H9 (cell line): ENCODE measurements at regions not wholly inside any gene's neighbourhood (a gene's known extent, or its start where the extent isn't known, plus 50 kb on each side); places are given as distances from the start of the nearest gene placed in this dataset.

Source experiments
- DNase-seq: peaks from one replicate; pipeline ENCODE4 v3.0.0-alpha.2; 2017
- H2AFZ ChIP-seq: one replicate; pipeline ENCODE4 v1.6.1; 2013; ENCODE audit warnings: mild to moderate bottlenecking, low read length, control low read depth, moderate library complexity
- H2AK5ac ChIP-seq: 2 replicates; pipeline ENCODE4 v1.6.1; 2013; ENCODE audit warnings: low read length, control low read depth, mixed read lengths; ENCODE audit not compliant: insufficient read length
- H2BK120ac ChIP-seq: one replicate; pipeline ENCODE4 v1.6.1; 2013; ENCODE audit warnings: low read depth, mild to moderate bottlenecking, low read length, control low read depth, inconsistent platforms; ENCODE audit not compliant: poor library complexity, severe bottlenecking
- H2BK12ac ChIP-seq: 2 replicates; pipeline ENCODE4 v1.6.1; 2013; ENCODE audit warnings: low read length, control low read depth, mixed read lengths, low read depth; ENCODE audit not compliant: insufficient read length
- H2BK15ac ChIP-seq: 2 replicates; pipeline ENCODE4 v1.6.1; 2013; ENCODE audit warnings: low read depth, low read length, control low read depth
- H2BK20ac ChIP-seq: one replicate; pipeline ENCODE4 v1.6.1; 2013; ENCODE audit warnings: low read depth, mild to moderate bottlenecking, low read length, control low read depth, inconsistent platforms; ENCODE audit not compliant: poor library complexity, severe bottlenecking
- H2BK5ac ChIP-seq: 2 replicates; pipeline ENCODE4 v1.6.1; 2013; ENCODE audit warnings: low read length, control low read depth, mixed read lengths; ENCODE audit not compliant: insufficient read length
- H3K14ac ChIP-seq: 2 replicates; pipeline ENCODE4 v1.6.1; 2013; ENCODE audit warnings: low read length, control low read depth; ENCODE audit not compliant: insufficient read depth
- H3K18ac ChIP-seq: 2 replicates; pipeline ENCODE4 v1.6.1; 2013; ENCODE audit warnings: low read depth, mild to moderate bottlenecking, mixed read lengths, low read length, control low read depth; ENCODE audit not compliant: insufficient read length
- H3K23ac ChIP-seq: 2 replicates; pipeline ENCODE4 v1.6.1; 2013; ENCODE audit warnings: low read length, control low read depth, mixed read lengths, low read depth; ENCODE audit not compliant: insufficient read length
- H3K23me2 ChIP-seq: 2 replicates; pipeline ENCODE4 v1.6.1; 2013; ENCODE audit warnings: low read depth, mild to moderate bottlenecking, mixed read lengths, low read length, control low read depth; ENCODE audit not compliant: insufficient read length, poor library complexity, severe bottlenecking
- H3K27ac ChIP-seq: 2 replicates; pipeline ENCODE4 v1.5.1; 2013; ENCODE audit warnings: low read length, control low read depth, mixed read lengths, low read depth; ENCODE audit not compliant: insufficient read length
- H3K27me3 ChIP-seq: 2 replicates; pipeline ENCODE4 v1.6.1; 2013; ENCODE audit warnings: low read length, control low read depth, inconsistent platforms; ENCODE audit not compliant: insufficient read depth
- H3K4ac ChIP-seq: 2 replicates; pipeline ENCODE4 v1.6.1; 2013; ENCODE audit warnings: low read depth, mild to moderate bottlenecking, control low read depth, inconsistent platforms, low read length, moderate library complexity
- H3K4me1 ChIP-seq: 2 replicates; pipeline ENCODE4 v1.6.1; 2013; ENCODE audit warnings: low read length, control low read depth, inconsistent platforms; ENCODE audit not compliant: insufficient read depth
- H3K4me2 ChIP-seq: 2 replicates; pipeline ENCODE4 v1.6.1; 2013; ENCODE audit warnings: low read length, control low read depth, mixed read lengths; ENCODE audit not compliant: insufficient read length, insufficient read depth
- H3K56ac ChIP-seq: 2 replicates; pipeline ENCODE4 v1.6.1; 2013; ENCODE audit warnings: low read depth, mild to moderate bottlenecking, mixed read lengths, low read length, control low read depth; ENCODE audit not compliant: insufficient read length
- H3K79me1 ChIP-seq: 2 replicates; pipeline ENCODE4 v1.6.1; 2013; ENCODE audit warnings: low read depth, mild to moderate bottlenecking, moderate library complexity, low read length, control low read depth, inconsistent platforms; ENCODE audit not compliant: insufficient read depth, poor library complexity, severe bottlenecking
- H3K79me2 ChIP-seq: 2 replicates; pipeline ENCODE4 v1.6.1; 2013; ENCODE audit warnings: low read length, control low read depth, inconsistent platforms; ENCODE audit not compliant: insufficient read depth
- H3K9ac ChIP-seq: 2 replicates; pipeline ENCODE4 v1.6.1; 2013; ENCODE audit warnings: low read length, control low read depth, mixed read lengths; ENCODE audit not compliant: insufficient read length; ENCODE audit errors: extremely low read depth
- H3K9me3 ChIP-seq: one replicate; pipeline ENCODE4 v1.6.1; 2013; ENCODE audit warnings: low read depth, low read length, inconsistent platforms; ENCODE audit not compliant: control insufficient read depth
- H3T11ph ChIP-seq: one replicate; pipeline ENCODE4 v1.6.1; 2013; ENCODE audit warnings: mild to moderate bottlenecking, low read length, control low read depth, inconsistent platforms
- H4K20me1 ChIP-seq: one replicate; pipeline ENCODE4 v1.6.1; 2013; ENCODE audit not compliant: control insufficient read depth, insufficient read length, insufficient read depth
- H4K5ac ChIP-seq: 2 replicates; pipeline ENCODE4 v1.6.1; 2013; ENCODE audit warnings: low read depth, mild to moderate bottlenecking, mixed read lengths, low read length, control low read depth; ENCODE audit not compliant: insufficient read length
- H4K8ac ChIP-seq: replicated peaks from 2 replicates; pipeline ENCODE4 v1.6.1; 2013; ENCODE audit warnings: low read length, control low read depth, mixed read lengths, low read depth; ENCODE audit not compliant: insufficient read length
- H4K91ac ChIP-seq: 2 replicates; pipeline ENCODE4 v1.6.1; 2013; ENCODE audit warnings: low read depth, mild to moderate bottlenecking, moderate library complexity, mixed read lengths, low read length, control low read depth; ENCODE audit not compliant: insufficient read length
- H3K27ac Mint-ChIP-seq, 3 experiments: 2 replicates in 2 of 3; 3 replicates in 1 of 3; pipeline ENCODE4 v1.8.0; 2020 to 2021; ENCODE audit warnings: mixed read lengths in 3 of 3, mild to moderate bottlenecking in 1 of 3, moderate library complexity in 1 of 3
- H3K27me3 Mint-ChIP-seq: 2 replicates; pipeline ENCODE4 v1.8.0; 2021; ENCODE audit warnings: low read depth, mild to moderate bottlenecking, moderate library complexity, mixed read lengths
- H3K36me3 Mint-ChIP-seq, 3 experiments: 2 replicates in 2 of 3; 3 replicates in 1 of 3; pipeline ENCODE4 v1.8.0; 2020 to 2021; ENCODE audit warnings: low read depth in 3 of 3, mixed read lengths in 3 of 3; ENCODE audit not compliant: insufficient read depth in 1 of 3
- H3K4me1 Mint-ChIP-seq, 2 experiments: 2 replicates each; pipeline ENCODE4 v1.8.0; 2020; ENCODE audit warnings: mixed read lengths in 2 of 2
- H3K4me3 Mint-ChIP-seq, 2 experiments: 2 replicates in 1 of 2; 3 replicates in 1 of 2; pipeline ENCODE4 v1.8.0; 2020 to 2021; ENCODE audit warnings: mild to moderate bottlenecking in 2 of 2, mixed read lengths in 2 of 2, moderate library complexity in 1 of 2
- H3K9me3 Mint-ChIP-seq, 2 experiments: 2 replicates in 1 of 2; 3 replicates in 1 of 2; pipeline ENCODE4 v1.8.0; 2020; ENCODE audit warnings: mild to moderate bottlenecking in 2 of 2, mixed read lengths in 2 of 2, moderate library complexity in 1 of 2
- CTCF ChIP-seq: fragments of 200-600 bp; sonication (generic); conservative IDR thresholded peaks from 3 replicates; pipeline ENCODE4 v1.8.0; 2021; ENCODE audit warnings: antibody characterized with exemption, mild to moderate bottlenecking
- WGBS: extraction: QIAGEN DNeasy Blood & Tissue Kit; methylation state at CpG from one replicate; pipeline ENCODE4 v1.1.7; 2013; ENCODE audit warnings: missing lambda C conversion rate, low lambda C conversion rate, mixed read lengths; ENCODE audit not compliant: insufficient read length; ENCODE audit errors: extremely low coverage; 5-methylcytosine and 5-hydroxymethylcytosine counted together

GRCh38 chr7:109154748-109155147 lies 585.1 kb downstream of the DNAJB9 start:
- no peak overlapping the region for H3K27ac Mint-ChIP-seq
- H2BK20ac ChIP-seq: no peak overlapping the region
- H3K56ac ChIP-seq: no peak overlapping the region
- DNase-seq: no peak
- H4K5ac ChIP-seq: no peak overlapping the region
- H3K79me2 ChIP-seq: no peaks in the 10 kb centered on the region
- no peak overlapping the region for H3K4me3 Mint-ChIP-seq
- H3K9me3 ChIP-seq: no peaks in the 10 kb centered on the region
- no CpG with 5 or more reads among the region's 2 CpGs for WGBS
- no peak overlapping the region for H3K27ac ChIP-seq
- no peak overlapping the region for H3K23ac ChIP-seq
- no peak for TF ChIP-seq CTCF
- no peaks in the 10 kb centered on the region for H4K20me1 ChIP-seq
- no peak overlapping the region for H2BK120ac ChIP-seq
- H2BK15ac ChIP-seq: no peak overlapping the region
- H3K23me2 ChIP-seq: no peaks in the 10 kb centered on the region
- no peak overlapping the region for H3T11ph ChIP-seq
- no peak overlapping the region for H4K91ac ChIP-seq
- no peak overlapping the region for H3K4ac ChIP-seq
- H3K79me1 ChIP-seq: no peaks in the 10 kb centered on the region
- peaks cover 0 to 2% (median 0%) of the 10 kb centered on the region in 3 experiments; a peak in 2 of 7 replicates for H3K36me3 Mint-ChIP-seq
- no peak overlapping the region for H3K4me2 ChIP-seq
- no peaks in the 10 kb centered on the region for H3K4me1 ChIP-seq
- H3K4me1 Mint-ChIP-seq: peaks cover 0 to 2% of the 10 kb centered on the region in 2 experiments; a peak in 1 of 4 replicates
- no peak overlapping the region for H2AFZ ChIP-seq
- no peak overlapping the region for H2BK5ac ChIP-seq
- no peak overlapping the region for H4K8ac ChIP-seq
- H2AK5ac ChIP-seq: no peak overlapping the region
- H3K27me3 ChIP-seq: no peaks in the 10 kb centered on the region
- no peak overlapping the region for H3K18ac ChIP-seq
- no peak overlapping the region for H3K14ac ChIP-seq
- H3K27me3 Mint-ChIP-seq: no peaks in the 10 kb centered on the region
- no peak overlapping the region for H2BK12ac ChIP-seq
- no peak overlapping the region for H3K9ac ChIP-seq
- H3K9me3 Mint-ChIP-seq: peaks cover 0 to 3% of the 10 kb centered on the region in 2 experiments; a peak in 2 of 5 replicates
